ENCODE measurements at regions not wholly inside any gene's neighbourhood (a gene's known extent, or its start where the extent isn't known, plus 50 kb on each side); places are given as distances from the start of the nearest gene placed in this dataset.

DNA sequence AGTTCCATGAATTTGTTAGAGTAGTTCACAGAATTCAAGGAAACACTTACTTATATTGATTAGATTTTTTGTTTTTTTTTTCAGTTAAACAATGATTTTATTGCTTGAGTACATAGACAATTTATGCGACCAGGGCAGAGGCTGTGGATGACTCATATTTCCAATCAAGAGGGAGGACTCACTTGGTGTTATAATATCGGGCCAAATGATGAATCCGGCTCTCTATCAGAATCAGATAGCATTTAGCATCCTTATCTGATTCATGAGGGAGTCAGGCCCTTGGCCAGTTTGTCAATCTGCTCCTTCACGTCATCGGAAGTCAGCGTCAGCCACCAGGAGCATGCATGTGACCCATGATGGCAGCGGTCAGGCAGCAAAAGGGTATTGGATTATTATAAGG is 82.3 kb upstream of the HUWE1 start:
- H3K36me3 ChIP-seq (ENCODE audit: control insufficient read depth in 2 of 2, insufficient read depth in 1 of 2, low read length in 2 of 2): no peaks in the 10 kb centered on the region
- no peaks in the 10 kb centered on the region for H3K9me3 ChIP-seq (ENCODE audit: control insufficient read depth, insufficient read depth, low read depth, low read length)
- no peaks in the 10 kb centered on the region for H3K4me1 ChIP-seq (ENCODE audit: control insufficient read depth, insufficient read depth, low read length)
- H3K4me3 ChIP-seq (ENCODE audit: low read depth, low read length): no peak overlapping the region
- no peak for TF ChIP-seq EGR2 (tag by site-specific recombination; IDR thresholded peaks at IDR 0.05; ENCODE audit: low read depth)
- no peak for TF ChIP-seq SP7 (tag by site-specific recombination; IDR thresholded peaks at IDR 0.05)
- TF ChIP-seq, protein P1, sequence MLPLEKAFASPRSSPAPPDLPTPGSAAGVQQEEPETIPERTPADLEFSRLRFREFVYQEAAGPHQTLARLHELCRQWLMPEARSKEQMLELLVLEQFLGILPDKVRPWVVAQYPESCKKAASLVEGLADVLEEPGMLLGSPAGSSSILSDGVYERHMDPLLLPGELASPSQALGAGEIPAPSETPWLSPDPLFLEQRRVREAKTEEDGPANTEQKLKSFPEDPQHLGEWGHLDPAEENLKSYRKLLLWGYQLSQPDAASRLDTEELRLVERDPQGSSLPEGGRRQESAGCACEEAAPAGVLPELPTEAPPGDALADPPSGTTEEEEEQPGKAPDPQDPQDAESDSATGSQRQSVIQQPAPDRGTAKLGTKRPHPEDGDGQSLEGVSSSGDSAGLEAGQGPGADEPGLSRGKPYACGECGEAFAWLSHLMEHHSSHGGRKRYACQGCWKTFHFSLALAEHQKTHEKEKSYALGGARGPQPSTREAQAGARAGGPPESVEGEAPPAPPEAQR (tag by site-specific recombination; IDR thresholded peaks at IDR 0.05): no peak
- TF ChIP-seq ZBTB7A (tag by site-specific recombination; IDR thresholded peaks at IDR 0.05; ENCODE audit: low read depth): no peak
- no peak for TF ChIP-seq ZNF596 (tag by site-specific recombination; IDR thresholded peaks at IDR 0.05)
- no peak overlapping the region for H3K27ac ChIP-seq (ENCODE audit: extremely low read depth, low read depth, low read length)
- CTCF ChIA-PET: interaction anchor here (0.6 kb wide), 1 partner anchor 13 kb away, joined by 3 read pairs; no protein-coding TSS in a partner anchor
- POLR2A ChIA-PET: no interaction called here

DNA sequence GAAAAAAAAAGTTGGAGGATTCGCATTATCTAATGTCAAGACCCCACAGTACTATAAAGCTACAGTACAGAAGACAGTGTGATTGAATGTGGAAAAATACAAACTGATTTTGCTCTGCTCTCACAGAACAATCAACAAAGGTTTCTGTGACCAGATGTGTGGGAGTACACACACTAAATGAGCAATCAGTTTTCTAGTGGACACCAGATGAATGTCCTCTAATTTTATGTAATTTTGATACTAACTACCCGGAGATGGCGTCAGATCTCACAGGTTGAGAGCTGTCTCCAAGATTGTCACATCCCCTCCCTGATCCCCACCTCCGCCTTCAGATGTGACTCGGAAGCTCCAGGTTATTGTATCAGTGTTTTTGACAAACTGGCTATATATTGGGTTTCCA is 81.9 kb upstream of the HUWE1 start:
- Histone ChIP-seq H3K27ac (ENCODE audit: extremely low read depth, low read depth, low read length) (no peak overlapping the region), H3K9me3 (ENCODE audit: control insufficient read depth, insufficient read depth, low read depth, low read length) (no peaks in the 10 kb centered on the region), H3K4me1 (ENCODE audit: control insufficient read depth, insufficient read depth, low read length) (no peaks in the 10 kb centered on the region), H3K36me3 (ENCODE audit: control insufficient read depth in 2 of 2, insufficient read depth in 1 of 2, low read length in 2 of 2) (no peaks in the 10 kb centered on the region), H3K4me3 (ENCODE audit: low read depth, low read length) (no peak overlapping the region)
- TF ChIP-seq ZNF555 (tag by site-specific recombination; conservative IDR thresholded peaks at IDR 0.05): no peak
- TF ChIP-seq KLF16 (tag by site-specific recombination; IDR thresholded peaks at IDR 0.05): no peak
- no peak for TF ChIP-seq ZNF292 (tag by site-specific recombination; IDR thresholded peaks at IDR 0.05; ENCODE audit: borderline replicate concordance, low read depth)
- no peak for TF ChIP-seq ZNF16 (tag by site-specific recombination; IDR thresholded peaks at IDR 0.05; ENCODE audit: low read depth)
- TF ChIP-seq, protein P2, sequence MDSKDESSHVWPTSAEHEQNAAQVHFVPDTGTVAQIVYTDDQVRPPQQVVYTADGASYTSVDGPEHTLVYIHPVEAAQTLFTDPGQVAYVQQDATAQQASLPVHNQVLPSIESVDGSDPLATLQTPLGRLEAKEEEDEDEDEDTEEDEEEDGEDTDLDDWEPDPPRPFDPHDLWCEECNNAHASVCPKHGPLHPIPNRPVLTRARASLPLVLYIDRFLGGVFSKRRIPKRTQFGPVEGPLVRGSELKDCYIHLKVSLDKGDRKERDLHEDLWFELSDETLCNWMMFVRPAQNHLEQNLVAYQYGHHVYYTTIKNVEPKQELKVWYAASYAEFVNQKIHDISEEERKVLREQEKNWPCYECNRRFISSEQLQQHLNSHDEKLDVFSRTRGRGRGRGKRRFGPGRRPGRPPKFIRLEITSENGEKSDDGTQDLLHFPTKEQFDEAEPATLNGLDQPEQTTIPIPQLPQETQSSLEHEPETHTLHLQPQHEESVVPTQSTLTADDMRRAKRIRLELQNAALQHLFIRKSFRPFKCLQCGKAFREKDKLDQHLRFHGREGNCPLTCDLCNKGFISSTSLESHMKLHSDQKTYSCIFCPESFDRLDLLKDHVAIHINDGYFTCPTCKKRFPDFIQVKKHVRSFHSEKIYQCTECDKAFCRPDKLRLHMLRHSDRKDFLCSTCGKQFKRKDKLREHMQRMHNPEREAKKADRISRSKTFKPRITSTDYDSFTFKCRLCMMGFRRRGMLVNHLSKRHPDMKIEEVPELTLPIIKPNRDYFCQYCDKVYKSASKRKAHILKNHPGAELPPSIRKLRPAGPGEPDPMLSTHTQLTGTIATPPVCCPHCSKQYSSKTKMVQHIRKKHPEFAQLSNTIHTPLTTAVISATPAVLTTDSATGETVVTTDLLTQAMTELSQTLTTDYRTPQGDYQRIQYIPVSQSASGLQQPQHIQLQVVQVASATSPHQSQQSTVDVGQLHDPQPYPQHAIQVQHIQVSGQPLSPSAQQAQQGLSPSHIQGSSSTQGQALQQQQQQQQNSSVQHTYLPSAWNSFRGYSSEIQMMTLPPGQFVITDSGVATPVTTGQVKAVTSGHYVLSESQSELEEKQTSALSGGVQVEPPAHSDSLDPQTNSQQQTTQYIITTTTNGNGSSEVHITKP (tag by site-specific recombination; IDR thresholded peaks at IDR 0.05): no peak
- TF ChIP-seq ZNF529 (tag by site-specific recombination; IDR thresholded peaks at IDR 0.05; ENCODE audit: insufficient replicate concordance): no peak
- no peak for TF ChIP-seq KLF10 (tag by site-specific recombination; IDR thresholded peaks at IDR 0.05)
- TF ChIP-seq ZNF114 (tag by site-specific recombination; IDR thresholded peaks at IDR 0.05): no peak
- no peak for TF ChIP-seq ZFP37 (tag by site-specific recombination; IDR thresholded peaks at IDR 0.05)
- no peak for TF ChIP-seq ZNF530 (tag by site-specific recombination; IDR thresholded peaks at IDR 0.05; ENCODE audit: low read depth)
- TF ChIP-seq ZNF112 (tag by site-specific recombination; IDR thresholded peaks at IDR 0.05): no peak
- TF ChIP-seq, protein P3, sequence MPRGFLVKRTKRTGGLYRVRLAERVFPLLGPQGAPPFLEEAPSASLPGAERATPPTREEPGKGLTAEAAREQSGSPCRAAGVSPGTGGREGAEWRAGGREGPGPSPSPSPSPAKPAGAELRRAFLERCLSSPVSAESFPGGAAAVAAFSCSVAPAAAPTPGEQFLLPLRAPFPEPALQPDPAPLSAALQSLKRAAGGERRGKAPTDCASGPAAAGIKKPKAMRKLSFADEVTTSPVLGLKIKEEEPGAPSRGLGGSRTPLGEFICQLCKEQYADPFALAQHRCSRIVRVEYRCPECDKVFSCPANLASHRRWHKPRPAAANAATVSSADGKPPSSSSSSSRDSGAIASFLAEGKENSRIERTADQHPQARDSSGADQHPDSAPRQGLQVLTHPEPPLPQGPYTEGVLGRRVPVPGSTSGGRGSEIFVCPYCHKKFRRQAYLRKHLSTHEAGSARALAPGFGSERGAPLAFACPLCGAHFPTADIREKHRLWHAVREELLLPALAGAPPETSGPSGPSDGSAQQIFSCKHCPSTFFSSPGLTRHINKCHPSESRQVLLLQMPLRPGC (tag by site-specific recombination; IDR thresholded peaks at IDR 0.05): no peak
- ChIA-PET POLR2A (no interaction called here), CTCF (interaction anchor here (0.6 kb wide), 1 partner anchor 12 kb away, joined by 3 read pairs; no protein-coding TSS in a partner anchor)
